Kidney capillary endothelial cell (primary cell): ENCODE measurements at regions not wholly inside any gene's neighbourhood (a gene's known extent, or its start where the extent isn't known, plus 50 kb on each side); places are given as distances from the start of the nearest gene placed in this dataset.
"Not testable (repeated sequence)": the region's sequence is repeated elsewhere in the genome, so short reads cannot be mapped to it uniquely, and the experiment has no call there.

Experiments used
- DNase-seq: peaks from one replicate; pipeline ENCODE4 v3.0.0-alpha.2; 2018; ENCODE audit warnings: low spot score

GRCh38 chr7:35909870-35910357, 109.1 kb downstream of the SEPTIN7 start:
- DNase-seq: no peak

- DNase-seq: not testable (repeated sequence)
These were observed 109.8 kb downstream of the SEPTIN7 start for GRCh38 chr7:35910621-35911020.

- not testable (repeated sequence) for DNase-seq
These were observed 112.5 kb downstream of the SEPTIN7 start for GRCh38 chr7:35913350-35913749.

- DNase-seq: not testable (repeated sequence)
These were observed 113.4 kb downstream of the SEPTIN7 start for GRCh38 chr7:35914214-35914613.

- not testable (repeated sequence) for DNase-seq
These were observed 114.5 kb downstream of the SEPTIN7 start for GRCh38 chr7:35915247-35915955.

GRCh38 chr7:35918217-35918616, 117.4 kb downstream of the SEPTIN7 start:
- DNase-seq: not testable (repeated sequence)

GRCh38 chr7:35919607-35920006, 118.8 kb downstream of the SEPTIN7 start:
- not testable (repeated sequence) for DNase-seq

- DNase-seq: not testable (repeated sequence)
These were observed 120.5 kb downstream of the SEPTIN7 start for GRCh38 chr7:35921338-35921737.

GRCh38 chr7:35924668-35925067, 123.8 kb downstream of the SEPTIN7 start:
- DNase-seq: not testable (repeated sequence)

GRCh38 chr7:35926966-35927365, 126.1 kb downstream of the SEPTIN7 start:
- DNase-seq: not testable (repeated sequence)

GRCh38 chr7:35931134-35931533, 130.3 kb downstream of the SEPTIN7 start:
- DNase-seq: not testable (repeated sequence)

- DNase-seq: not testable (repeated sequence)
These were observed 130.7 kb downstream of the SEPTIN7 start for GRCh38 chr7:35931551-35931950.

GRCh38 chr7:35940695-35941094, 139.8 kb downstream of the SEPTIN7 start:
- DNase-seq: not testable (repeated sequence)

- not testable (repeated sequence) for DNase-seq
These were observed 144.8 kb downstream of the SEPTIN7 start for GRCh38 chr7:35945621-35946020.

GRCh38 chr7:35955735-35956134, 154.9 kb downstream of the SEPTIN7 start:
- DNase-seq: not testable (repeated sequence)

GRCh38 chr7:35956988-35957387, 156.1 kb downstream of the SEPTIN7 start:
- not testable (repeated sequence) for DNase-seq

- not testable (repeated sequence) for DNase-seq
These were observed 160.4 kb downstream of the SEPTIN7 start for GRCh38 chr7:35961260-35961659.

GRCh38 chr7:35962607-35963006, 161.8 kb downstream of the SEPTIN7 start:
- not testable (repeated sequence) for DNase-seq

- no peak for DNase-seq
These were observed 166.7 kb downstream of the SEPTIN7 start for GRCh38 chr7:35967366-35968139.

- no peak for DNase-seq
These were observed 167.5 kb downstream of the SEPTIN7 start for GRCh38 chr7:35968140-35968940.

- no peak for DNase-seq
These were observed 168.2 kb downstream of the SEPTIN7 start for GRCh38 chr7:35969066-35969465.

GRCh38 chr7:35970458-35970857, 169.6 kb downstream of the SEPTIN7 start:
- DNase-seq: no peak
